Neural progenitor cell (in vitro differentiated cells): ENCODE measurements at regions not wholly inside any gene's neighbourhood (a gene's known extent, or its start where the extent isn't known, plus 50 kb on each side); places are given as distances from the start of the nearest gene placed in this dataset.

ENCODE experiments used
- CTCF ChIP-seq: fragments of 200-600 bp; sonication (generic); IDR thresholded peaks from 2 replicates; pipeline ENCODE4 v1.5.1; 2017; ENCODE audit warnings: antibody characterized with exemption, mild to moderate bottlenecking
- EZH2 ChIP-seq: fragments of 200-600 bp; sonication (generic); IDR thresholded peaks from 2 replicates; pipeline ENCODE4 v1.6.1; 2017; ENCODE audit warnings: antibody characterized with exemption, mild to moderate bottlenecking, moderate library complexity

GRCh38 chr2:234633581-234634230 is 136.8 kb upstream of the ARL4C start:
- TF ChIP-seq CTCF, result no peak
- TF ChIP-seq EZH2, result no peak
